Middle frontal gyrus (tissue), 1 donor: ENCODE measurements at regions not wholly inside any gene's neighbourhood (a gene's known extent, or its start where the extent isn't known, plus 50 kb on each side); places are given as distances from the start of the nearest gene placed in this dataset.
"Not testable (repeated sequence)": the region's sequence is repeated elsewhere in the genome, so short reads cannot be mapped to it uniquely, and the experiment has no call there.

ENCODE experiments used
- DNase-seq: peaks from one replicate; pipeline ENCODE4 v3.0.0-alpha.2; 2015; ENCODE audit warnings: low spot score; ENCODE audit errors: extremely low spot score

- DNase-seq: not testable (repeated sequence)
Observed at GRCh38 chr2:193412368-193412767, 1217.6 kb upstream of the TMEFF2 start.

- no peak for DNase-seq
Observed at GRCh38 chr2:193409951-193410350, 1215.2 kb upstream of the TMEFF2 start.

GRCh38 chr2:193382583-193382982 is 1187.8 kb upstream of the TMEFF2 start:
- no peak for DNase-seq

- DNase-seq: no peak
Observed at GRCh38 chr2:193377789-193378188, 1183.1 kb upstream of the TMEFF2 start.

GRCh38 chr2:193373120-193373519 is 1178.4 kb upstream of the TMEFF2 start:
- no peak for DNase-seq

GRCh38 chr2:193371200-193371599 is 1176.5 kb upstream of the TMEFF2 start:
- no peak for DNase-seq

- no peak for DNase-seq
Observed at GRCh38 chr2:193368615-193369014, 1173.9 kb upstream of the TMEFF2 start.

GRCh38 chr2:193357508-193357907 is 1162.8 kb upstream of the TMEFF2 start:
- DNase-seq: no peak

GRCh38 chr2:193352665-193353242 is 1158.0 kb upstream of the TMEFF2 start:
- not testable (repeated sequence) for DNase-seq

GRCh38 chr2:193350509-193350908 is 1155.8 kb upstream of the TMEFF2 start:
- no peak for DNase-seq

- no peak for DNase-seq
Observed at GRCh38 chr2:193349642-193350041, 1154.9 kb upstream of the TMEFF2 start.

- DNase-seq: no peak
Observed at GRCh38 chr2:193348055-193348454, 1153.3 kb upstream of the TMEFF2 start.

- no peak for DNase-seq
Observed at GRCh38 chr2:193336781-193337180, 1142.0 kb upstream of the TMEFF2 start.

GRCh38 chr2:193334401-193334800 is 1139.7 kb upstream of the TMEFF2 start:
- no peak for DNase-seq

- DNase-seq: no peak
Observed at GRCh38 chr2:193333539-193333938, 1138.8 kb upstream of the TMEFF2 start.

- DNase-seq: no peak
Observed at GRCh38 chr2:193332941-193333340, 1138.2 kb upstream of the TMEFF2 start.

- DNase-seq: no peak
Observed at GRCh38 chr2:193331676-193332075, 1136.9 kb upstream of the TMEFF2 start.

- DNase-seq: no peak
Observed at GRCh38 chr2:193326296-193326695, 1131.6 kb upstream of the TMEFF2 start.

- no peak for DNase-seq
Observed at GRCh38 chr2:193315428-193316091, 1120.8 kb upstream of the TMEFF2 start.

GRCh38 chr2:193303464-193303863 is 1108.7 kb upstream of the TMEFF2 start:
- DNase-seq: no peak

GRCh38 chr2:193294371-193294770 is 1099.6 kb upstream of the TMEFF2 start:
- DNase-seq: no peak

- DNase-seq: no peak
Observed at GRCh38 chr2:193279361-193279760, 1084.6 kb upstream of the TMEFF2 start.

GRCh38 chr2:193276988-193277387 is 1082.3 kb upstream of the TMEFF2 start:
- DNase-seq: no peak
